Activated T-cell treated with anti-CD3 and anti-CD28 coated beads, Interleukin-2, amount 50 U/mL, for 4 hours (primary cell): ENCODE measurements at regions not wholly inside any gene's neighbourhood (a gene's known extent, or its start where the extent isn't known, plus 50 kb on each side); places are given as distances from the start of the nearest gene placed in this dataset.
"Not testable (repeated sequence)": the region's sequence is repeated elsewhere in the genome, so short reads cannot be mapped to it uniquely, and the experiment has no call there.

Experiments used
- ATAC-seq, 2 donors: fragments of 200-7000 bp; cut with Tn5 transposase; one replicate each; pipeline ENCODE4 v1.10.0; 2021
- DNase-seq: peaks from one replicate; pipeline ENCODE4 v3.0.0-alpha.2; 2020
- H3K27me3 Mint-ChIP-seq: one replicate; pipeline ENCODE4 v1.8.0; 2021; ENCODE audit warnings: low read depth, mixed read lengths
- H3K36me3 Mint-ChIP-seq: one replicate; pipeline ENCODE4 v1.8.0; 2022; ENCODE audit warnings: mixed read lengths; ENCODE audit not compliant: insufficient read depth
- H3K4me1 Mint-ChIP-seq: one replicate; pipeline ENCODE4 v1.8.0; 2021; ENCODE audit warnings: low read depth, mixed read lengths
- H3K4me3 Mint-ChIP-seq: one replicate; pipeline ENCODE4 v1.8.0; 2021; ENCODE audit warnings: mild to moderate bottlenecking, moderate library complexity, mixed read lengths
- H3K9me3 Mint-ChIP-seq: one replicate; pipeline ENCODE4 v1.8.0; 2021; ENCODE audit warnings: mixed read lengths

DNA sequence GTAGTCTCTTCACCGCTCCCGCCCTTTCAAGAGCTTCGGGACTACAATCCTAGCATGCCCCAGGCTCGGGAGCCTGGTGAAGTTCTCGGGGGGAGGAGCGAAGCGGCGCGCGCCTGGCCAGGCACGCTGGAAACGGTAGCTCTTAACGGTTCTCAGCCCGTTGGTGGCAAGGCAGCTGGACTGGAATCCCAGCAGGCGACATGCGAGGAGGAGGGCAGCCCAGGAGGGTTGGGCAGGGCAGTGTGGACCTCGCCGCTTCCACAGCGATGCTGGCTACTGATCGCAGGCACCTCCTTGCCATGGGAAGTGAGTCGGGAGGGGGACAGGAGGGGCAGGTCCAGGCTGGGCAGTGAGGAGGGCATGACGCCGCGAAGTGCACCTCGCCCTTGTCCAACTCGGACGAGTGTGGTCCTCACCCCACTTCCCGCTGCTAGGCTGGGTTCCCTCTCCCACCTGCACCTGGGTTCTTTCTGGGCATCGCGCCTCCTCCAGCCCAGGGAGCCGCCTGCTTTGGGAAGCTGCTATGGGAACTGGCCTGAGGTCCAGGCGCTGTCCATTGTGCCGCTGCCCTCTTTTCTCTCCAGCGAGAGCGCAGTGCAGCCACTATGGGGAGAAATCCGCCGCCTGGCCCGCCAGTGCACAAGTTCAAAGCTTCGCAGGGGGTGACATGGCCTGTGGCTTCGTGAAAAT lies 367.8 kb upstream of the NUPR2 start:
- ATAC-seq (no peak), DNase-seq (no peak)
- Mint-ChIP-seq H3K27me3 (no peaks in the 10 kb centered on the region), H3K4me3 (no peak overlapping the region), H3K9me3 (peaks cover 64% of the 10 kb centered on the region), H3K4me1 (no peaks in the 10 kb centered on the region), H3K36me3 (peaks cover 2% of the 10 kb centered on the region)

DNA sequence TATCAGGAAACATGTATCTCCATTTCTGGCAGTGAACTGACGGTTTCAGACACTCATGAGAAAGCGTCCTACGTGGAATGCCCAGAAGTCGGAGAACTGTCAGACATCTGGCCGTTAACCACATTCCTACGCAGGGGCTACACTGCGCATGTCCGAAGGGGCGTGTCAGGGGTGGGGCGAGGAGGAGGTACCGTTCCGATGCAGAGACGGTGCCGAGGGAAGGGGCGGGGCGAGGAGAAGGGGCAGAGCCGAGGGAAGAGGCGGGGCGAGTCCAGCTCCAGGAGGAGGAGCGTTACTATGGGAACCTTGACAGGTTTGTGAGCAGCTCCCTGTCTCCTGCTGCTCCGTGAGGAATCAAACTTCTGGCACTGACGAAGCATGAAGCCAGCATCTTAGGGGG lies 366.9 kb upstream of the NUPR2 start:
- Mint-ChIP-seq H3K27me3 (no peaks in the 10 kb centered on the region), H3K4me1 (no peaks in the 10 kb centered on the region), H3K4me3 (no peak overlapping the region), H3K9me3 (peaks cover 62% of the 10 kb centered on the region), H3K36me3 (peaks cover 2% of the 10 kb centered on the region)
- DNase-seq: no peak
- no peak for ATAC-seq

DNA sequence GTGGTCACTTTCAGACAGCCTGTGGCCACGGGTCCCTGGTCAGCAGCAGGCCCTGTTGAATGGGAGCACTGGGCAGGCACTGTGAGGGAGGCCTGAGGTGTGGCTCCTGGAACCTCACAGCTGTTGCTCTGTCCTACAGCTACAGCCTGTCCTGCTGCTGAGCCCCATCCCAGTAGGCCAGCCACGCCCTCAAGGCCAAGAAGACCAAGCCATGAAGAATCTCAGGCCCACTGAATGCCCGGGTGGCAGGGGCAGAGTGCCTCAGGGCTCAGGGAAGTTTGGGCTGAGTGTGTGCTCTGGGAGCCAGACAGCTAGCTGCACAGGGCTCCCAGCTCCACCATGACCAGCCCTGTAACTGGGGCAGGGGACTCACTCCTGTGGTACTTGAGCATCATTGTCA lies 363.5 kb upstream of the NUPR2 start:
- no peaks in the 10 kb centered on the region for H3K27me3 Mint-ChIP-seq
- no peak for DNase-seq

DNA sequence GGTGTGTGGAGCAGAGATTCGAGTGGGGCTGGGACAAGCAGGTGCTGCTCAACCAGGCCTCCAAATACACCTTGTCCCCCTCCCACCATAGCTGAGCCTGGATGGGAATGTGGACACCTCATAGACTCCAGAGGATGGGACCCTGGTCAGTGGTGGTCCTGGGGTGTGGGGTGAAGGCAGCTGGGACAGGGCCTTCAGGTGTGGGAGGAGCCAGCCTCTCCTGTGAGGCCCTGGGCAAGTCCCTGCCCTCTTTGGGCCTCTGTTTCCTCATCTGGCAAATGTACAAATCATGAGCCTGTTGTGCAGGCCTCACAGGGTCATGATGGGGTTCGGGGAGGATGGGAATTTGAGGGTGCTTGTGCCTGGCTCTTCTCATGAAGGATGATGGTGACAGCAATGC lies 362.9 kb upstream of the NUPR2 start:
- Mint-ChIP-seq H3K27me3 (no peaks in the 10 kb centered on the region), H3K4me1 (no peaks in the 10 kb centered on the region), H3K9me3 (peaks cover 61% of the 10 kb centered on the region), H3K36me3 (peaks cover 2% of the 10 kb centered on the region), H3K4me3 (no peak overlapping the region)
- ATAC-seq (no peak), DNase-seq (no peak)

More for the DNA sequence above, 363.5 kb upstream of the NUPR2 start:
- ATAC-seq: no peak
- H3K4me1 Mint-ChIP-seq: no peaks in the 10 kb centered on the region
- H3K9me3 Mint-ChIP-seq: peaks cover 66% of the 10 kb centered on the region
- peaks cover 2% of the 10 kb centered on the region for H3K36me3 Mint-ChIP-seq
- no peak overlapping the region for H3K4me3 Mint-ChIP-seq

DNA sequence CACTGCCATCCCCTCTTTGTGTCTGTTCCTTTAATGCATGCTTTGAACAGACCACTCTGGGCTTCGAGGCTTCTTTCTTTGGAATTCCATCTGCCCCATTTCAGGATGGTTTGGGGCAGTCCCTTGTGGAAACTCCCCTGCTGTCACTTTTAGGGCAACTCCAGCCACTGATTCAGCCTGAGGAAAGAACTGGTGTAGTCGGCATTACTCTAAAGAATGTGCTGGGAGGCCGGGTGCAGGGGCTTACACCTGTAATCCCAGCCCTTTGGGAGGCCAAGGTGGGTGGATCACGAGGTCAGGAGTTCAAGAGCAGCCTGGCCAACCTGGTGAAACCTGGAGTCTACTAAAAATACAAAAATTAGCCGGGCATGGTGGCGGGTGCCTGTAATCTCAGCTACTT lies 358.1 kb upstream of the NUPR2 start:
- no peaks in the 10 kb centered on the region for H3K4me1 Mint-ChIP-seq
- peaks cover 57% of the 10 kb centered on the region for H3K9me3 Mint-ChIP-seq
- no peaks in the 10 kb centered on the region for H3K27me3 Mint-ChIP-seq

DNA sequence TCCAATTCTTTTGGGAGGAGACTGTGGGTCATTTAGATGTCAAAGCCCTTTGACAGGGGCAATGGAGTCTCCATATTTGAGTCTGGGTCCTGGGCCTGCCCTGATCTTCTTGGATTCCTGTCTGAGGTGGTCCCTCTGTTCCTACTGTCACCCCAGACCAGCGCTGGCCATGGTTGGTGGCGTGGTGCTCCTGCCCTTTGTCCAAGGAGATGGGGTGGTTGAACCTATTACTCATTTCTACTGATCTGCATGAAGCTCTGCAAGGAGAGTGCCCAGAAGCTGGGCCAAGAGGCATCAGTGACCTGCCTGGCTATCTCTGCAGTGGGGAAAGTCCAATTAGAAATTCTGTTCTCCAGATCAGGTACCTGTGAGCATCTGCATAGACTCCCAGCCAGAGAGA lies 355.6 kb upstream of the NUPR2 start:
- ATAC-seq (no peak), DNase-seq (no peak)
- Mint-ChIP-seq H3K4me1 (no peaks in the 10 kb centered on the region), H3K36me3 (no peaks in the 10 kb centered on the region), H3K27me3 (no peaks in the 10 kb centered on the region), H3K9me3 (peaks cover 46% of the 10 kb centered on the region), H3K4me3 (no peak overlapping the region)

More for the DNA sequence above, 358.1 kb upstream of the NUPR2 start:
- ATAC-seq (no peak), DNase-seq (no peak)
- Mint-ChIP-seq H3K36me3 (no peaks in the 10 kb centered on the region), H3K4me3 (no peak overlapping the region)

DNA sequence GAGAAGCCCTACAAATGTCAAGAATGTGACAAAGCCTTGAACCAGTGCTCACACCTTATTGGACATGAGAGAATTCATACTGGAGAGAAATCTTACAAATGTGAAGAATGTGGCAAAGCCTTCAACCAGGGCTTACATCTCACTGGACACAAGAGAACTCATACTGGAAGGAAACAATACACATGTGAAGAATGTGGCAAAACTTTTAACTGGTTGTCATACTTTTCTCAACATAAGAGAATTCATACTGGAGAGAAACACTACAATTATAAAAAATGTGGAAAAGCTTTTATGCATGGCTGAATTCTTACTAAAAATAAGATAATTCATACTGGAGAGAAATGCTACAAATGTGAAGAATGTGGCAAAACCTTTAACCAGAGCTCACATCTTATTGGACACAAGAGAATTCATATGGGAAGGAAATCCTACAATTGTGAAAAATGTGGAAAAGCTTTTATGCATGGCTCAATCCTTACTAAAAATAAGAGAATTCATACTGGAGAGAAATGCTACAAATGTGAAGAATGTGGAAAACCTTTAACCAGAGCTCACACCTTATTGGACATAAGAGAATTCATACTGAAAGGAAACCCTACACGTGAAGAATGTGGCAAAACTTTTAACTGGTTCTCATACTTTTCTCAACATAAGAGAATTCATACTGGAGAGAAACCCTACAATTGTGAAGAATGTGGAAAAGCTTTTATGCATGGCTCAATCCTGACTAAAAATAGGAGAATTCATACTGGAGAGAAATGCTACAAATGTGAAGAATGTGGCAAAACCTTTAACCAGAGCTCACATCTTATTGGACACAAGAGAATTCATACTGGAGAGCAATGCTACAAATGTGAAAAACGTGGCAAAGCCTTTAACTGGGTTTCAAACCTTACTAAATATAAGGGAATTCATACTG lies 350.6 kb upstream of the NUPR2 start:
- not testable (repeated sequence) for H3K36me3 Mint-ChIP-seq, H3K4me1 Mint-ChIP-seq, H3K4me3 Mint-ChIP-seq, H3K27me3 Mint-ChIP-seq, ATAC-seq, DNase-seq
- peaks cover 43% of the 10 kb centered on the region for H3K9me3 Mint-ChIP-seq

DNA sequence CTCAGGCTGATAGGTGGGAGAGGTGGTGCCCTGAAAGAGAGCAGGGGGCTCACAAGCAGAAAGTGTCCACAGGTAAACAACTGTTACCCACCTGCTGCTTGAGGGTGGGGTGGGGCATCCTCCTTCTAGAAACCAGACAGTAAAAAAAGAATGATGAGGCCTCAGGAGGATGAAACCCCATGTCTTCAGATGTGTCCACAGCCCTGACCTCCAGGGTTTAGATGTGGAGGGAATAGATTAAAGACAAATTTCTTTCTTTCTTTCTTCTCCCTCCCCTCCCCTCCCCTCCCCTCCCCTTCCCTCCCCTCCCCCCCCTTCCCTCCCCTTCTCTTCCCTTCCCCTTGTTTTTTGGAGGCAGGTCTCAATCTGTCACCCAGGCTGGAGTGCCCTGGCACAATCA lies 333.5 kb upstream of the NUPR2 start:
- Mint-ChIP-seq H3K4me3 (no peak overlapping the region), H3K27me3 (no peaks in the 10 kb centered on the region), H3K9me3 (peaks cover 31% of the 10 kb centered on the region), H3K4me1 (no peaks in the 10 kb centered on the region), H3K36me3 (no peaks in the 10 kb centered on the region)
- no peak for ATAC-seq
- DNase-seq: no peak

DNA sequence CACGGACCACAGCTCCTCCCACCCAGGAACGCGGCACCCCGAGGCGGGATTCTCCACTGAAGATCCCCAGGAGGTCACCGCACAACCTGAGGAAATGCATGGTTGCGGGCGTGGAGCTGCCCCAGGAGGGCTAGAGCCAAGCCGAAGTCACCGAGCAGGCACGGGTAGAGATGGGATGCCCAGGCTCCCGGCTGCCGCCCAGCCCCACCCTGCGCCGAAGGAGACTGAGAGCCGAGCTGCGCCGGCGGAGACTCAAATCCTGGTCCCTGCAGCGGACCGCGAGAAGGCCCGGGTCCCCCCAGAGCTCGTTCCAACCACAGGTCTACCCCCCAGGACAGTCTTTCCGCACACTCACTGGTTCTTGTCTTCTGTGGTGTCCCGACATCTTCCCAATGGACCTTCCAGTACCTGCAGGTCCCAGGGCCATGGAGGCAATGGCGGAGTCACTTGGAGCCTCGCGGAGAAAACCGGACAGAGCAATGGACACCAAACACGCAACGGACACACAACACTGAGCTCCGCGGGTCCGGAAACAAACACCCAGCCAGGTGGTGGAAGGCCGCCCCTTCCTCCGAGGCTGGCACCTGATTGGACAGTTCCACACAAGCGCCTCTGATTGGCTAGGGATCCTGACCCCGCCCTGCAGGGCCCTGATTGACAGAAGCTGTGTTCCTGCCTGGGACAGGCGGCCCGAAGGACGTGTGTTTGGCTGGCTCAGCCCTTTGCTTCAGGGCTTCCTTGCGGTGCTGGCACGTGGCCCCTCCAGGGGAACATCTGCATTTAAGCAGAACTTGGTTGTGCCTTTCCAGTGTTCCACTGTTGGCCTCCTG lies 331.9 kb upstream of the NUPR2 start:
- DNase-seq (no peak), ATAC-seq (no peak)
- Mint-ChIP-seq H3K36me3 (no peaks in the 10 kb centered on the region), H3K4me1 (no peaks in the 10 kb centered on the region), H3K4me3 (no peak overlapping the region), H3K27me3 (no peaks in the 10 kb centered on the region), H3K9me3 (peaks cover 39% of the 10 kb centered on the region)

DNA sequence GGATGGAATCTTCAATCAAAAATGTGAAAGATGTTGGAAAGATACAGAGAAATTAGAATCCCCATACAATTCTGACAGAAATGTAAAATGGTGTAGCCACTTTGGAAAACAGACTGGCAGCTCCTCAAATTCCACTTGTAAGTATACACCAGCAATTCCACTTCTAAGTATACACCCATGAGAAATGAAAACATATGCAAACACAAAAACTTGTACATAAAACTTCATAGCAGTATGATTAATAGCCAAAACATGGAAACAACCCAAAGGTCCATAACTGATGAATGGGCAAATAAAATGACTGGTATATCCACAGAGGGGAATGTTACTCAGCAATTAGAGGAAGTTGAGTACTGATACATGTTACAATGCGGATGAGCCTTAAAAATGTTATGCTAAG lies 304.3 kb upstream of the NUPR2 start:
- peaks cover 14% of the 10 kb centered on the region for H3K9me3 Mint-ChIP-seq
- H3K4me3 Mint-ChIP-seq, H3K27me3 Mint-ChIP-seq, ATAC-seq, H3K4me1 Mint-ChIP-seq, H3K36me3 Mint-ChIP-seq, DNase-seq: not testable (repeated sequence)

DNA sequence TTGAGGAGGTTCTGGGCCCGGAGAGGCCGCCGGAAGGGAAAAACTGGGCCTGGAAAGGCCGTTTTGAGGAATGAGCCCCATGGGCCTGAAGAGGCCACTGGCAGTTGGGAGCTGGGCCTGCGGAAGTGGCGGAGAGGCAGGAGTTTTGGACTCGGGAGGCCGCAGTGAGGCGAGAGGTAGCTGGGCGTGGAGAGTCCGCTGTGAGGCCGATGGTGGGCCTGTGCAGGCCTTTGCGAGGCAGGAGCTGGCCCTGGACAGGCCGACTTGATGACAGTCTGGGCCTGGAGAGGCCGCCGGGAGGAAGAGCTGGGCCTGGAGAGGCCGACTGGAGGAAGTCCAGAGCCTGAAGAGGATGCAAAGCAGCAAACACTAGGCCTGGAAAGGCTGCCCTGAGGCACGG lies 259.0 kb upstream of the NUPR2 start:
- ATAC-seq (no peak), DNase-seq (no peak)
- Mint-ChIP-seq H3K4me1 (no peaks in the 10 kb centered on the region), H3K9me3 (no peaks in the 10 kb centered on the region), H3K27me3 (no peaks in the 10 kb centered on the region), H3K4me3 (no peak overlapping the region), H3K36me3 (no peaks in the 10 kb centered on the region)

DNA sequence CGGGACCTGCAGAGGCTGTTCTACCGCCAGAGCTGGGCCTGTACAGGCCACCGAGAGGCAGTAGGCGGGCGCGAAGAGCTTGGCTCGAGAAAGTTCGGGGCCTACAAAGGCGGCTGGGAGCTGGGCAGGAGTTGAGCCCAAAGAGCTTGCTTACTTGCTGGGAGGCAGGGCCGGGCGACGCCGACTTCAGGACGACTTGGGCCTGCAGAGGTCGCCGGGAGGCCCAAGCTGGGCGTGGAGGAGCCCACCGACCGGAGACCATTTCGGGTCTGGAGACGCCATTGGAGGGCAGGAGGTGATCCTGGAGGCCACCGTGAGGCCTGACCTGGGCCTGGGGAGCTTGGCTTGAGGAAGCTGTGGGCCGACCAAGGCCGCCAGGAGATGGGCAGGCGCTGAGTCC lies 258.4 kb upstream of the NUPR2 start:
- ATAC-seq, H3K9me3 Mint-ChIP-seq, H3K4me1 Mint-ChIP-seq, DNase-seq, H3K27me3 Mint-ChIP-seq, H3K4me3 Mint-ChIP-seq, H3K36me3 Mint-ChIP-seq: not testable (repeated sequence)

DNA sequence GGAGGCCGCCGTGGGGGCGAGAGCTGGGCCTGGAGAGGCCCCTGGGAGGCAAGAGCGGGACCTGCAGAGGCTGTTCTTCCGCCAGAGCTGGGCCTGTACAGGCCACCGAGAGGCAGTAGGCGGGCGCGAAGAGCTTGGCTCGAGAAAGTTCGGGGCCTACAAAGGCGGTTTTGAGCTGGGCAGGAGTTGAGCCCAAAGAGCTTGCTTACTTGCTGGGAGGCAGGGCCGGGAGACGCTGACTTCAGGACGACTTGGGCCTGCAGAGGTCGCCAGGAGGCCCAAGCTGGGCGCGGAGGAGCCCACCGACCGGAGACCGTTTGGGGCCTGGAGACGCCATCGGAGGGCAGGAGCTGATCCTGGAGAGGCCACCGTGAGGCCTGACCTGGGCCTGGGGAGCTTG lies 257.1 kb upstream of the NUPR2 start:
- DNase-seq: peak; percentile 69
- not testable (repeated sequence) for H3K9me3 Mint-ChIP-seq, ATAC-seq, H3K36me3 Mint-ChIP-seq, H3K4me3 Mint-ChIP-seq, H3K27me3 Mint-ChIP-seq, H3K4me1 Mint-ChIP-seq

DNA sequence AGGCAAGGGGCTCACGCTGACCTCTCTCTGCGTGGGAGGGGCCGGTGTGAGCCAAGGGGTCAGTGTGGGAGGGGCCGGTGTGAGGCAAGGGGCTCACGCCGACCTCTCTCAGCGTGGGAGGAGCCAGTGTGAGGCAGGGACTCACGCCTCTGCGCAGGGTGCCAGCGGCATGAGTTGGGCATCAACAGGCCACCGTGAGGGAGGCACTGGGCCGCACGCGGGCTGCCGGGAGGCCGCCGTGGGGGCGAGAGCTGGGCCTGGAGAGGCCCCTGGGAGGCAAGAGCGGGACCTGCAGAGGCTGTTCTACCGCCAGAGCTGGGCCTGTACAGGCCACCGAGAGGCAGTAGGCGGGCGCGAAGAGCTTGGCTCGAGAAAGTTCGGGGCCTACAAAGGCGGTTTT lies 255.6 kb upstream of the NUPR2 start:
- not testable (repeated sequence) for H3K4me1 Mint-ChIP-seq, ATAC-seq, H3K27me3 Mint-ChIP-seq, H3K4me3 Mint-ChIP-seq, DNase-seq, H3K36me3 Mint-ChIP-seq, H3K9me3 Mint-ChIP-seq
